NOMO-1 treated with dmso at 0.1 percent for 144 hours (cell line): ENCODE measurements at regions not wholly inside any gene's neighbourhood (a gene's known extent, or its start where the extent isn't known, plus 50 kb on each side); places are given as distances from the start of the nearest gene placed in this dataset.

Experiments
- DNase-seq: peaks from one replicate; lab custom pipeline; 2025; ENCODE audit not compliant: unreplicated experiment; lab: John Stamatoyannopoulos, UW

DNA sequence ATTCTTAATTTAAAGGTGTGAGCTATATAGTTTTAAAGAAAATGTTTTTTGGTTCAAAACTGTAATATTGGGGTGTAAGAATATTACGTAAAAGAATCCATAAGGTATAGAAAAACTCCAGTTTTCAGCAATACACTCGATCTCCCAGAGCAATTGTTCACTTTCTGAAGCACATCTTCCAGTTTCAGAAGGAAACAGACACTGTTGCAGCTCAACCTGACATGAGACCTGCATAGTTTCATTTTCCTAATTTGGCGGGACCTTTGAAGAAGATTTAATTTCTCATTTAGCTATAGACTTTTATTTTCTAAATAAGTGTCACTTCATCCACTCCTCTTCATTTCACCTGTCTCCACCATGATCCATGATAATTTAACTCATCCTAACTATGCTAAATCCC is 281.5 kb downstream of the HTR1B start:
- no peak for DNase-seq

- no peak for DNase-seq
Measured at GRCh38 chr6:77180326-77180725, 283.0 kb downstream of the HTR1B start.

- no peak for DNase-seq
Measured at GRCh38 chr6:77178821-77179220, 284.5 kb downstream of the HTR1B start.

DNA sequence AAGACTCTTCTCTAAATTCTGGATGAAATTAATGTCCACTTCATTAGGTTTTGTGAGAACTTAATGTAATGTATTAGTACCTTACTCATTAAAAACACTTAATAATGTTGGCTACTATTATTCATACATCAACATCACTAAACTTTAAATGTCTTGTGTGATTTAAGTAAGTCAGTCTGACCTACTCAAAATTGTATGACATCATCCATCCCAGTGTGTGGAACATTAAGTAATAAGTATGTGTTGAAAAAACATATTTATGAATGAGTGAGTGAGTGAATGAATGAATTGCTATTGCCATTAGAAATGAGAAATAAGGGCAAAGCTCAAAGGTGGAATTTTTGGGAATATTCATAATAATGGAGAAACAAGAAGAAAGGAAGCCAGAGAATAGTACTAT is 285.8 kb downstream of the HTR1B start:
- DNase-seq, result no peak

DNA sequence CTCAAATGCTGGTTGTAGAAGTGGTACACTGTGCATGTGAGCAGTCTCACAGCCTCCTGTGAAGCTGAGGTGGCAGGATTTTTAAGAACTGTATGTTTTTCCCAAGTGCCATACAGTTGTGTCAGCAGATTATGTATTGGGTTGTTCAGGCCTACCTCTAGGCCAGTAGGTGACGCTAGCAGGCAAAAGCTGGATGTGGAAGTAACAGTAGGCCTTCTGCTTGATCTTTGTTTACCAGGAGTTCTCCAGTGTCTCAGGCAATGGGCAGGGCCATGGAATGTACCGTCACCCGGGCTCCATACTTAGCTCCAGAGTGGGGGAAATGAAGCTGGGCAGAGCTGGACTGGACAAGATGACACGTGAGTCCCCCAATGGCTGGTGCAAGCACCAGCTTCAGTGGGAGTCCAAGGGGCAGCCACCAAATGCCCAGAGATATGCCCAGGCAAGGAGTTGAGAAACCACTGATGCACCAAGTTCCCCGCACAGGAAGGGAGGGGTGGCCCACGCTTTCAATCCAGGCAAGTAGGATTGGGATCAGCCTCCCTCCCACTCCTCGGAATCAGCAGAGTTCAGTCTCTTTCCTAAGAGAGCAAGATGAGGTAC is 289.7 kb downstream of the HTR1B start:
- no peak for DNase-seq

GRCh38 chr6:77172578-77172977 is 290.7 kb downstream of the HTR1B start:
- DNase-seq, result no peak

- no peak for DNase-seq
Measured at GRCh38 chr6:77159730-77160129, 303.6 kb downstream of the HTR1B start.

DNA sequence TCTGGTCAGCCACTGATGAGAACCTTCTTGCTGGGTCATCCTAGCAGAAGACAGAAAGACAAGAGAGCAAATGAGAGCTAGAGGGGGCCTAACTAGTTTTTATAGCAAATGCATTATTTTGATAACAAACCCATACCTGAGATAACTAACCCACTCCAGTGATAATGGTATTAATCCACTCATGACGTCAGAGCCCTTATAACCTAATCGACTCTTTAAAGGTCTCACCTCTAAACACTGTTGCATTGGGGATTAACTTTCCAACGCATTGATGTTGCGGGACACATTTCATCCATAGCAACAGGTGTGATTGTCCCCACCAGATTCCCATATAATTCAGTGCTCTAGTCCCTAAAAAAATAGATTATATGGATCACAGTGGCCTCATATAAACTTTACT is 312.1 kb downstream of the HTR1B start:
- DNase-seq, result no peak

DNA sequence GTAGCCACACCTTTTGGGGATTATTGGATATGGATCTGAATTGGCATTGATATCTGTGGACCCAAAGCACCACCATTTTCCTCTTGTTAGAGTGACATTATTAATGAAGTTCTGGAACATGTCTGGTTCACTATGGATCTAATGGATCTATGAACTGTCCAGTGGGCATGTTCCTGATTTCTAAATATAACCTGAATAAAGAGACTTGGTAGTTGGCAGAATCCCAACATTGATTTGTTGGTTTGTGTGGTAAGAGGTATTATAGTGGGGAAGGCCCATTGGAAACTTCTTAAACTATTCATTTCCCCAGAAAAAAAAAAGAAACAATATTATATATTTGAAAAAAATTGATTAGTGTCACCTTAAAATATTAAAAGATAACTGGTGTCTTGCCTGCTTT is 312.6 kb downstream of the HTR1B start:
- no peak for DNase-seq

GRCh38 chr6:77145244-77145643 is 318.0 kb downstream of the HTR1B start:
- DNase-seq, result no peak

DNA sequence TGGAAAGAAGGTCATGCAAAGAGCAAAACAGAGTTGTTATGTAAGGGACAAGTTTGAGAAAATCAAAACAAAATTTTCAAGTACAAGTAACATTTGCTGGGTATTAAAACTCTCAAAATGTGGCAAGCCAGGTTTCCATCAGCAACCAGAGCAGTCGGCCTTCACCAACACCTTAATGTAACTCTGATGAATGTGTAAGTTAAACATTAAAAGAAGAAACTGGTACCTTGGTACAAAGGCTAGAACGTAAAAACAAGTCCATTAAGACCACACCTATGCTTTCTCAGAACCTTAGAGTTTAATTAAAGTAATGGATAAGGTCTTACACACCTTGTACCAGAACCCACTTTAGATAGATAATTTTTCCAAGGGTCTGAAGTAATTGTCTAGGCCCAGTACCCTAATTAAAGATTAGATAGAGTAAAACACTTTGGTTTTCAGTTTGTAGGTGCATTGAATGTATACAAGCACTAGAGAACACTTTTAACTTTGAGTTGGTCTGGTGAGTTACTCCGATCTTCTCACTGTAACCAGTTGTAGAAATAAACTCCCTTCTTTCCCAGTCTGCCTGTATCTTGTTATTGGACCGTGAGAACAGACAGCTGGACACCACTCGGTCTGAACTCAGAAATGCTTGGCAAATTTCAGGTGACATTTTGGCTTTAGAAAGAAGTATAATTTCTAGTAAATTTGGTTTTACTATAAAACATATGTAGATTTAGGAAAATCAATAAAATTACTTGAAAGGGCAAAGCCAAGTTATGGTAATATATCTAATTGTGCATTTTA is 319.4 kb downstream of the HTR1B start:
- no peak for DNase-seq

- DNase-seq, result no peak
Measured at GRCh38 chr6:77136086-77136485, 327.2 kb downstream of the HTR1B start.

- no peak for DNase-seq
Measured at GRCh38 chr6:77133031-77133430, 330.3 kb downstream of the HTR1B start.

GRCh38 chr6:77131426-77131825 is 331.9 kb downstream of the HTR1B start:
- no peak for DNase-seq

DNA sequence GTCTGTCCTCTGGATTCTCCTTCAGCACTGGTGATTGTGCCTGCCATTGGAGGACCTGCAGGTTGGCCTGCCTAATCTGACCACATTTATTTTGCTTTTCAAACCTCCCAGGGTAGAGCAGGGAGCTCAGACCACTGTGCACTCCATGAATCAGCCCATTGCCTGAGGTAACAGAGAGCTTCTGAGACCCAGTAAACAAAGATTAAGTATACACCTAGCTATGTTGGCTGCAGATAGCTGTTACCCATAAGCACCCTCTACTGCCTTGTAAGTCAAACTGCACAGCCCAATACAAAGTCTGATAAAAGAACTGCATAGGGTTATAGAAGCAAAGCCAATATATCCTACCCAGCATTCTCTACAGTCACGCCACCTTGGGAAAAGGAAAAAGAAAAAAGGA is 338.7 kb downstream of the HTR1B start:
- DNase-seq, result no peak

DNA sequence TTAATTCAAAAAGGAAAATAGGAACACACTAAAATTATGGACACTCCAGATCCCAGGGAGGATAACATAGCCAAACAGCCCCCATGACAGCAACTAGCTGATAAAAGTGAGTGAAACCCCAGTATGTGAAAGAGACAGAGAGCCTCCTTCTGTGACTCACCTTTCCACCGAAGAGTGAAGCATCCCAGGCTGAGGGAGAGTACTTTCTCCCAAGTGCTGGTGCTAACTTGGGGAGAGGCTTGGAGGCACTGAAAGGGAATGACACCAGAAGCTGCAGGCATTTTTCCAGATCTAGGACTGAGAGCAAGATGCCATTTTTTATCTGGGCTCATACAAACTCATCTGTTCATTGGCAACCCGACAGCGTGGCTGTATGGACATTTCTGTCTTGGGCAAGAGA is 339.8 kb downstream of the HTR1B start:
- no peak for DNase-seq

DNA sequence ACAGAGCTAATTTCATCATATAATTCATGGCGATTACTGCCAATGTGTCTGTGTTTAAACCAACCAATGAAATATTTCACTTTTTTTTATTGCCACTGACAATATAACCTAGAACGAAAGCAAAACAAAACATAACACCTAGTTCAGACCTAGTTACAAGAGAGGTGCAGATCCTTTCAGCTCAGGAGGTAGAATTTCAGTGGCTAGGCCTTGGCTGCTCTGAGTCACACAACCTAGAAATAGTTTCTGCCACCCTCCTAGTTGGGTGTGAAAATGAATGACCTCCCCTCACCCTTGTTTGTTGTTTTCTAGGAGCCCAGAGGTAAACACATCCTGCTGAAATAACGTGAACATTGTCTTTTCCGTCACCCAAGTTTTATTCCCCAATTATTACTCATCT is 356.3 kb downstream of the HTR1B start:
- no peak for DNase-seq

DNA sequence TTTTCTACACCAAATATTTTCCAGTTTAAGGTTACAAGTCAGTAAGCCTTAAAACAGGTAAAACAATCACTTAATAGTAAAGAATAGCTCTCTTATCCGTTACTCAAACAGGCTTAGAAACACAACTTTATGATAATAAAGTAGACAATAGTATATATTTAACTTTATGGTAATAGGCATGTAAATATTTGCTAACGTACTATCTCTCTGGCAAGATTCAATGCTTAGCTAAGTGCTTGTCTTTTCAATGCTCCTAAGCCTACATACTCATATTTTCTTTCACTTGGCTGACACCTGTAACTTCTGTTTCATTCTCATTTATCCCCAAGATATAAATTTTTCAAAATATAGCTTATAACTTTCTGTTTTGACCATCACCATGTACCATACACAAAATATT is 358.2 kb downstream of the HTR1B start:
- no peak for DNase-seq

DNA sequence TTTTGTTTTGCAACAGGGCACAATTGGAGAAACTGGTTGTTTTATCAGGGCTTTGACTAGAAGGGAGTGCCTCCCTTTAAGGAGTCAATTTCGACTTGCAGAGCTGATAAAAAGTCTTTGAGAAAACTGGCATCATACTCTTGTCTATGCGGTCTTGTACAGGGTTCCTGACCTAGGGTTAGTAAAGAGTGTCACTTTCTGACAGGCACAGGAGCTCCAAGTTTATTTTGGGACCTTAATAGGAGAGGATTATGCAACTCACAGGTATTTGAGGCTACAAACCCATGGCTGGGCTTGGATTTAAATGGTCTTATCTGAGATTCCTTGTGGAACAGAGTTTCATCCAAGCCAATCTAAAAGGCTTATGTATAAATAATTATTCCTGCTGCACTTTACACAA is 365.4 kb downstream of the HTR1B start:
- DNase-seq, result no peak

DNA sequence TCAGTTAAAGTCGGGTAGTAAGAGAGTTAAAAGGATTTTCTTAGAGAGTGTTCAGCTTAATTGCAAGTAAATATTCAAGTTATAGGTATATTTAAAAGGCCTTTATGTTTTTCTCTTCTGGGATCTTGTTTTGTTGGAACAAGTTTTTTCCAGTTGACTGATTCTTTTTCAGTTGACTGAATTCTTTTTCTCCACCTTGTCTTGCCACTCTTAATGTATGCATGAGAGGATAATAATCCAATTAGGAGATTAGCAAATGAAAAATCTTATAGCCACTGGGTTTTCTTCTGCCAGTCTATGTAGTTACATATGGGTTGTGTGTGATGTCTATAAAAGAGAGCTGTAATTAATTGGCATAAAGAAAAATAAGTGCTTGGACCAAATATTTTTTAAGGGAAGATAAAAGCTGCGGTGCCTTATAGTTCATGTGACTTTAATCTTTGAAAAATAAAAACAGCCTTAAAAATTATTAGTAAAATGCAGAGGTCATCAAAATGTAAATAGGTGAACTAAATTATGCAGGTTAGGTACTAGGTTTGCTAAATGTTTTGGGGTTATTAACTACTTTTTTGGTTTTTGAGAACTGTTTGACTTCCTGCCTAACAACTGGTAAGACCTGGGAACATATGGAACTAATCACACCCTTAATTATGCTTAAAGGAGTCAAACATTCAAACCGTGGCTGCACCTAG is 367.2 kb downstream of the HTR1B start:
- DNase-seq, result no peak

DNA sequence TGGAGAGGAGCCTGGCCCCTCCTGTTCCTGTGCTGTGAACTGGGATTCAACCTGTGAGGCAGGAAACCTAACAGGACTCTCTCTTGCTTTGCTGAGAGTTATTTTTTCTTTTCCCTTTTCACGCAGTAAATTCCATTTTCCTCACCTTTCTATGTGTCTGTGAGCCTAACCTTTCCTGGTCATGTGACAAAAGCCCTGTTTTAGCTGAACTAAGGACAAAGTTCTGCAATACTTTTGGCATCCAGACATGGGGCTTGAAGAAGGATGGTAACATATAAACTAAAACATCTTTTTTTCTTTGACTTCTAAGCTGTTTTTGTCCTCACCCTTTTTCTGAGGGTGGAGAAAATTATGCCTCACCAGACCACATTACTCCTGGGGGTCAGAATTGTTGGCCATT is 368.5 kb downstream of the HTR1B start:
- DNase-seq, result no peak

GRCh38 chr6:77092971-77093370 is 370.3 kb downstream of the HTR1B start:
- no peak for DNase-seq
